ENCODE measurements at regions not wholly inside any gene's neighbourhood (a gene's known extent, or its start where the extent isn't known, plus 50 kb on each side); places are given as distances from the start of the nearest gene placed in this dataset.

GRCh38 chrX:122818068-122818467 lies 366.0 kb upstream of the GRIA3 start:
- no peak for FAIRE-seq
- POLR2A ChIA-PET: no interaction called here
- no peaks in the 10 kb centered on the region for H3K9me3 ChIP-seq
- TF ChIP-seq GATA3 (IDR thresholded peaks at IDR 0.05; ENCODE audit: borderline replicate concordance): no peak
- ATAC-seq: no peak
- no peak overlapping the region for H3K27ac ChIP-seq
- no peak overlapping the region for H3K4me2 ChIP-seq
- H3K4me1 ChIP-seq: no peaks in the 10 kb centered on the region
- CTCF ChIA-PET: interaction anchor here (1.3 kb wide), 1 partner anchor 44 kb away, joined by 4 read pairs; no protein-coding TSS in a partner anchor
- WGBS (ENCODE audit: missing lambda C conversion rate): 28% methylated on average over 3 of the region's 4 CpGs
- DNase-seq (ENCODE audit: low read depth in 1 of 2, low spot score in 1 of 2): no peak
- H3K4me3 ChIP-seq: no peak overlapping the region

GRCh38 chrX:122833230-122833629 lies 350.8 kb upstream of the GRIA3 start:
- no peaks in the 10 kb centered on the region for H3K9me3 ChIP-seq
- CTCF ChIA-PET: no interaction called here
- no peaks in the 10 kb centered on the region for H3K4me1 ChIP-seq
- 36% methylated on average over 6 of the region's 6 CpGs for WGBS (ENCODE audit: missing lambda C conversion rate)
- POLR2A ChIA-PET: no interaction called here
- peak; percentile 18 for FAIRE-seq
- no peak for TF ChIP-seq SMC3 (IDR thresholded peaks at IDR 0.05)
- TF ChIP-seq, protein P1, sequence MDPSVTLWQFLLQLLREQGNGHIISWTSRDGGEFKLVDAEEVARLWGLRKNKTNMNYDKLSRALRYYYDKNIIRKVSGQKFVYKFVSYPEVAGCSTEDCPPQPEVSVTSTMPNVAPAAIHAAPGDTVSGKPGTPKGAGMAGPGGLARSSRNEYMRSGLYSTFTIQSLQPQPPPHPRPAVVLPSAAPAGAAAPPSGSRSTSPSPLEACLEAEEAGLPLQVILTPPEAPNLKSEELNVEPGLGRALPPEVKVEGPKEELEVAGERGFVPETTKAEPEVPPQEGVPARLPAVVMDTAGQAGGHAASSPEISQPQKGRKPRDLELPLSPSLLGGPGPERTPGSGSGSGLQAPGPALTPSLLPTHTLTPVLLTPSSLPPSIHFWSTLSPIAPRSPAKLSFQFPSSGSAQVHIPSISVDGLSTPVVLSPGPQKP (IDR thresholded peaks at IDR 0.05; ENCODE audit: low read depth, low read length): no peak
- no peak for TF ChIP-seq TFCP2L1 (CRISPR knock-in tag; IDR thresholded peaks at IDR 0.05)
- no peak for ATAC-seq
- H3K4me3 ChIP-seq: no peak overlapping the region
- no peak for DNase-seq (ENCODE audit: low read depth in 1 of 2, low spot score in 1 of 2)
- H3K4me2 ChIP-seq: no peak overlapping the region
- H3K27ac ChIP-seq: no peak overlapping the region

DNA sequence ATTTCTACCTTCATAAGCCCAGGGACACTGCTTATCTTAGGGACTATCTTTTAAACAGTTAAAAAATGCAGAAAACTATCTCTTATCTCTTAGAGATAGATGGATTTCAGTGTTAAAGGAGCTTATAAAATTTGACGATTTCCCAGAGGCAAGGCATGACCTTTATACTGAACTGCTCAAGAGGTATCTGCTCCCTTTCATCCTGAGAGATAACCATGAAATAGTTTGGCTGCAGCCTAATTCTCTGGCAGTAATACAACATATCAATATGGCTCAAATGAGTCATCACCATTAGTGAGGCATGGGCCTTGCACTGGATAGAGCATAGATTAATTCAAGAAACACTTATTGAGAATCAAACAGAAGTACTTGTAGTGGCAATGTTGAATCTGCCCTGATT lies 348.2 kb upstream of the GRIA3 start:
- WGBS (ENCODE audit: missing lambda C conversion rate): 0% methylated on average over 1 of the region's 1 CpG
- FAIRE-seq: no peak
- no peaks in the 10 kb centered on the region for H3K9me3 ChIP-seq
- ChIA-PET POLR2A (no interaction called here), CTCF (no interaction called here)
- no peaks in the 10 kb centered on the region for H3K4me1 ChIP-seq
- H3K27ac ChIP-seq: no peak overlapping the region
- ATAC-seq: no peak
- no peak overlapping the region for H3K4me2 ChIP-seq
- H3K4me3 ChIP-seq: no peak overlapping the region
- no peak for DNase-seq (ENCODE audit: low read depth in 1 of 2, low spot score in 1 of 2)
- TF ChIP-seq CBX8 (IDR thresholded peaks at IDR 0.05): no peak
- no peak for TF ChIP-seq TP53 (CRISPR knock-in tag; IDR thresholded peaks at IDR 0.05)
- no peak for TF ChIP-seq CHD4 (IDR thresholded peaks at IDR 0.05; ENCODE audit: borderline replicate concordance)
- no peak for TF ChIP-seq SMC3 (IDR thresholded peaks at IDR 0.05)
- no peak for TF ChIP-seq RAD21 (conservative IDR thresholded peaks at IDR 0.05 in 1 of 2, IDR thresholded peaks at IDR 0.05 in 1 of 2)
- TF ChIP-seq PHF8 (IDR thresholded peaks at IDR 0.05; ENCODE audit: borderline replicate concordance, low read depth): no peak
- no peak for TF ChIP-seq JUNB (IDR thresholded peaks at IDR 0.05)

- WGBS (ENCODE audit: missing lambda C conversion rate): 49% methylated on average over 4 of the region's 4 CpGs
- ChIA-PET CTCF (no interaction called here), POLR2A (no interaction called here)
- DNase-seq (ENCODE audit: low read depth in 1 of 2, low spot score in 1 of 2) (no peak), FAIRE-seq (no peak), ATAC-seq (no peak)
- no peak for TF ChIP-seq POLR2A (IDR thresholded peaks at IDR 0.05; ENCODE audit: low read length)
- no peak for TF ChIP-seq SMC3 (IDR thresholded peaks at IDR 0.05)
- TF ChIP-seq E2F6 (IDR thresholded peaks at IDR 0.05; ENCODE audit: borderline replicate concordance, low read depth): no peak
- TF ChIP-seq TFCP2L1 (CRISPR knock-in tag; IDR thresholded peaks at IDR 0.05): no peak
- no peak for TF ChIP-seq PHF8 (IDR thresholded peaks at IDR 0.05; ENCODE audit: borderline replicate concordance, low read depth)
- TF ChIP-seq, protein P1 (IDR thresholded peaks at IDR 0.05; ENCODE audit: low read depth, low read length): no peak
- no peak for TF ChIP-seq BCL3 (IDR thresholded peaks at IDR 0.05)
- TF ChIP-seq EHMT2 (IDR thresholded peaks at IDR 0.05; ENCODE audit: low read depth): no peak
- TF ChIP-seq ZC3H11A (IDR thresholded peaks at IDR 0.05): no peak
- TF ChIP-seq, protein P2, sequence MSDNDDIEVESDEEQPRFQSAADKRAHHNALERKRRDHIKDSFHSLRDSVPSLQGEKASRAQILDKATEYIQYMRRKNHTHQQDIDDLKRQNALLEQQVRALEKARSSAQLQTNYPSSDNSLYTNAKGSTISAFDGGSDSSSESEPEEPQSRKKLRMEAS (IDR thresholded peaks at IDR 0.05): no peak
- no peak for TF ChIP-seq NFE2L2 (conservative IDR thresholded peaks at IDR 0.05; ENCODE audit: low read length)
- TF ChIP-seq HOXB5 (CRISPR knock-in tag; IDR thresholded peaks at IDR 0.05): no peak
- TF ChIP-seq EP300 (IDR thresholded peaks at IDR 0.05): no peak
- TF ChIP-seq CBX2 (IDR thresholded peaks at IDR 0.05; ENCODE audit: borderline replicate concordance, low read depth): no peak
- no peak for TF ChIP-seq JUNB (IDR thresholded peaks at IDR 0.05)
- no peak for TF ChIP-seq RFX5 (IDR thresholded peaks at IDR 0.05)
- no peak for TF ChIP-seq CBX8 (IDR thresholded peaks at IDR 0.05)
- no peak for TF ChIP-seq KDM1A (IDR thresholded peaks at IDR 0.05; ENCODE audit: low read depth)
- Histone ChIP-seq H3K27ac (no peak overlapping the region), H3K4me2 (no peak overlapping the region), H3K9me3 (no peaks in the 10 kb centered on the region), H3K4me3 (no peak overlapping the region), H3K4me1 (no peaks in the 10 kb centered on the region)
Measured at GRCh38 chrX:122850326-122850725, 333.8 kb upstream of the GRIA3 start.
